Upper lobe of left lung (tissue), 4 donors: ENCODE measurements at regions not wholly inside any gene's neighbourhood (a gene's known extent, or its start where the extent isn't known, plus 50 kb on each side); places are given as distances from the start of the nearest gene placed in this dataset.

Experiments used
- CTCF ChIP-seq, 6 experiments: fragments of 450-650 bp in 4 of 6; fragments of 200-600 bp in 2 of 6; sonication (generic) in 2 of 6; IDR thresholded peaks; one replicate each; pipeline ENCODE4 v1.5.1; 2016 to 2019; ENCODE audit warnings: antibody characterized with exemption in 6 of 6
- POLR2A ChIP-seq, 4 donors: fragments of 450-650 bp; IDR thresholded peaks; one replicate each; pipeline ENCODE4 v1.5.1; 2016 to 2017; ENCODE audit warnings: antibody characterized with exemption in 4 of 4, mild to moderate bottlenecking in 2 of 4

- TF ChIP-seq POLR2A (IDR thresholded peaks at IDR 0.05) (no peak), CTCF (IDR thresholded peaks at IDR 0.05) (no peak)
These were observed 630.0 kb upstream of the TENM3 start for GRCh38 chr4:181613200-181613599.
